AG09309 (cell line): ENCODE measurements at regions not wholly inside any gene's neighbourhood (a gene's known extent, or its start where the extent isn't known, plus 50 kb on each side); places are given as distances from the start of the nearest gene placed in this dataset.

Source experiments
- DNase-seq: peaks from one replicate; pipeline ENCODE4 v3.0.0-alpha.2; 2010; ENCODE audit warnings: low read depth
- H3K4me3 ChIP-seq: 2 replicates; pipeline ENCODE4 v1.5.1; 2011; ENCODE audit warnings: mild to moderate bottlenecking, low read depth, low read length, moderate library complexity; ENCODE audit not compliant: control insufficient read depth
- CTCF ChIP-seq: IDR thresholded peaks from 2 replicates; pipeline ENCODE4 v1.5.1; 2011; ENCODE audit warnings: mild to moderate bottlenecking, low read depth, low read length, inconsistent platforms; ENCODE audit not compliant: insufficient read depth, control insufficient read depth; ENCODE audit errors: missing control alignments

GRCh38 chr4:8688908-8689445 lies 96.4 kb downstream of the CPZ start:
- no peak overlapping the region for H3K4me3 ChIP-seq
- DNase-seq = no peak
- no peak for TF ChIP-seq CTCF

GRCh38 chr4:8688041-8688907 lies 95.7 kb downstream of the CPZ start:
- DNase-seq = no peak
- peak; percentile 72 for TF ChIP-seq CTCF
- H3K4me3 ChIP-seq = no peak overlapping the region

- TF ChIP-seq CTCF = no peak
- no peak for DNase-seq
- H3K4me3 ChIP-seq = no peak overlapping the region
Observed at GRCh38 chr4:8687083-8687482, 94.5 kb downstream of the CPZ start.

- H3K4me3 ChIP-seq = no peak overlapping the region
- DNase-seq = no peak
- TF ChIP-seq CTCF = no peak
Observed at GRCh38 chr4:8685831-8686230, 93.3 kb downstream of the CPZ start.

- TF ChIP-seq CTCF = no peak
- no peak for DNase-seq
- H3K4me3 ChIP-seq = no peak overlapping the region
Observed at GRCh38 chr4:8683462-8683861, 90.9 kb downstream of the CPZ start.

GRCh38 chr4:8682725-8683124 lies 90.2 kb downstream of the CPZ start:
- H3K4me3 ChIP-seq = no peak overlapping the region
- no peak for DNase-seq
- TF ChIP-seq CTCF = no peak

- no peak for DNase-seq
- no peak overlapping the region for H3K4me3 ChIP-seq
- no peak for TF ChIP-seq CTCF
Observed at GRCh38 chr4:8682296-8682695, 89.7 kb downstream of the CPZ start.
